Aorta (tissue), 5 donors: ENCODE measurements at regions not wholly inside any gene's neighbourhood (a gene's known extent, or its start where the extent isn't known, plus 50 kb on each side); places are given as distances from the start of the nearest gene placed in this dataset.

Experiments used
- ATAC-seq: fragments of 200-7000 bp; cut with Tn5 transposase; one replicate; pipeline ENCODE4 v1.9.1; 2022; ENCODE audit warnings: moderate library complexity; ENCODE audit not compliant: low FRiP score
- DNase-seq, 2 donors: peaks; one replicate each; pipeline ENCODE4 v3.0.0-alpha.2; 2020
- H3K27ac ChIP-seq, 2 donors: one replicate each; pipeline ENCODE4 v1.5.1; 2013; ENCODE audit warnings: low read length in 2 of 2, mild to moderate bottlenecking in 2 of 2, moderate library complexity in 2 of 2, control low read depth in 1 of 2, inconsistent platforms in 1 of 2, low read depth in 1 of 2
- H3K27me3 ChIP-seq, 2 donors: one replicate each; pipeline ENCODE4 v1.6.1; 2013; ENCODE audit warnings: control low read depth in 1 of 2, low read length in 1 of 2, mild to moderate bottlenecking in 1 of 2, moderate library complexity in 1 of 2; ENCODE audit not compliant: insufficient read depth in 2 of 2, control insufficient read depth in 1 of 2
- H3K36me3 ChIP-seq, 2 donors: one replicate each; pipeline ENCODE4 v1.6.1; 2013; ENCODE audit warnings: control low read depth in 1 of 2, low read length in 1 of 2, mild to moderate bottlenecking in 1 of 2; ENCODE audit not compliant: insufficient read depth in 2 of 2, control insufficient read depth in 1 of 2
- H3K4me1 ChIP-seq, 2 donors: one replicate each; pipeline ENCODE4 v1.6.1; 2013; ENCODE audit warnings: low read length in 2 of 2, control low read depth in 1 of 2, mild to moderate bottlenecking in 1 of 2, moderate library complexity in 1 of 2; ENCODE audit not compliant: insufficient read depth in 2 of 2, control insufficient read depth in 1 of 2
- H3K4me3 ChIP-seq, 2 donors: one replicate each; pipeline ENCODE4 v1.5.1; 2013; ENCODE audit warnings: low read length in 2 of 2, control low read depth in 1 of 2, mild to moderate bottlenecking in 1 of 2
- H3K9me3 ChIP-seq: one replicate; pipeline ENCODE4 v1.6.1; 2013; ENCODE audit warnings: mild to moderate bottlenecking, low read length; ENCODE audit not compliant: control insufficient read depth
- WGBS, 2 donors: extraction: QIAGEN DNeasy Blood & Tissue Kit; methylation state at CpG; one replicate each; pipeline ENCODE4 v1.1.7; 2013; 5-methylcytosine and 5-hydroxymethylcytosine counted together
- intact Hi-C, 2 donors: fragments of 100-400 bp; cut with DNase I; formaldehyde crosslinking; loops; one replicate each; pipeline versions ENCODE4 v1.14.2 to v1.15.0; 2022
- donor health status: healthy with polysubstance abuse.
- donor health status: Bipolar disorder and iron deficiency.
- donor health status: DM: no; HTN: no; CAD: no.
- donor health status: DM: no; HTN: no; CAD: no.
- donor health status: DM: yes; HTN: yes; CAD: no.

GRCh38 chr1:59179673-59180072 is 117.2 kb upstream of the FGGY start:
- H3K9me3 ChIP-seq: no peaks in the 10 kb centered on the region
- ATAC-seq (no peak), DNase-seq (no peak)
- no peaks in the 10 kb centered on the region for H3K27me3 ChIP-seq
- 8% methylated on average over 1 of the region's 1 CpG for WGBS, 2 donors
- peaks cover 6% of the 10 kb centered on the region in 2 donors for H3K4me1 ChIP-seq
- no peaks in the 10 kb centered on the region for H3K36me3 ChIP-seq
- peak overlapping the region in 1 of 2 donors; percentile 44 for H3K27ac ChIP-seq
- no peak overlapping the region for H3K4me3 ChIP-seq
- intact Hi-C loops: no loop called here

DNA sequence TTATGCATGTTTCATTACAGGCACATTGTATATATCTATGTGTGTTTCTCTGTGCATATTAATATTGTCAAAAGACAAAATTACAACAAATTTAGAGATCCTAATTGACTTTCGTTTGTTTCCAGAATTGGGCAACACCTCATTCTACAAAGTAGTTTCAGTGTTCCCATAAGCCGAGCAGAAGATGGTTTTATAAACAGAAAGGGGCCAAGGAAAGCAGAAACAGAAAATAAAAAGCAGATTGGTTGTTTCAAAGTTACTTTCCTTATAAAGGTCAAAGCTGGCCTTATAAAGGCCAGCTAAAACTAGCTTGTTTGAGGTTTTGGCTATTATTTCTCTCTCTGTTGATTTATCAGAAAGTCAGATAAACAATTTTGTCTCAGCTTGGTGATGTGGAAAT is 116.2 kb upstream of the FGGY start:
- no peak overlapping the region for H3K4me3 ChIP-seq
- 2 to 4% methylated on average over 2 of the region's 2 CpGs for WGBS, 2 donors
- H3K27me3 ChIP-seq: no peaks in the 10 kb centered on the region
- no peaks in the 10 kb centered on the region for H3K36me3 ChIP-seq
- no peak for DNase-seq
- H3K9me3 ChIP-seq: no peaks in the 10 kb centered on the region
- ATAC-seq: no peak
- intact Hi-C loops: no loop called here
- H3K27ac ChIP-seq: peak overlapping the region in 1 of 2 donors; percentile 82
- H3K4me1 ChIP-seq: peaks cover 8% of the 10 kb centered on the region in 2 donors

DNA sequence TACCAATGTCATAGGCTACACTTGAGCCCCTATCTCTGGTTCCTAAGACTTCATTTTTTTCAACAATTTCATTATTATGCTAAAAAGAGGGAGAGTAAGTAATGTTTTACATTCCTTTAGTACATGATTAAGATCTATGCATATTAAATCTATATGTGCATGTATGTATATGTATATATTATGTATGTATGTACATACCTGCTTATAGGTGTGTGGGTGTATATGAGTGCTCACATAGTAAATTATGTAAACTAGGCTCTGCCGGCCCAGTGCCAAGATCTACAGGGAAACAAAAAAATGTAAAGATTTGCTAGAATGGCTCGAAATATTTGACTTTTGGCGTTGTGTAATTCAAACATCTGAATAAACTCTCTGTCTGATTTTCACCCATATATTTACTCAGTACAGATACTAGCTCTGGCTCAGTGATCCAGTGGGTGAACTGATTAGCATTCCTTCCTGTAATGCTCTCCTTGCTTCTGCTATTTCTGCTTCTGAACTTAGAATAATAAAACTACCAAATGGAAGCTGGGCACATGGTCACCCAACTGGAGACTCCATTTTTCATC is 113.1 kb upstream of the FGGY start:
- H3K27me3 ChIP-seq: no peaks in the 10 kb centered on the region
- no peak overlapping the region for H3K27ac ChIP-seq
- H3K36me3 ChIP-seq: no peaks in the 10 kb centered on the region
- WGBS, 2 donors: 73 to 79% methylated on average over 3 of the region's 3 CpGs
- H3K4me1 ChIP-seq: peaks cover 8% of the 10 kb centered on the region in 2 donors
- ATAC-seq: no peak
- H3K9me3 ChIP-seq: no peaks in the 10 kb centered on the region
- no peak overlapping the region for H3K4me3 ChIP-seq
- DNase-seq: no peak
- intact Hi-C loops: no loop called here

GRCh38 chr1:59184365-59184905 is 112.5 kb upstream of the FGGY start:
- intact Hi-C loops: no loop called here
- H3K36me3 ChIP-seq: no peaks in the 10 kb centered on the region
- DNase-seq: no peak
- H3K27me3 ChIP-seq: no peaks in the 10 kb centered on the region
- ATAC-seq: no peak
- no peak overlapping the region for H3K27ac ChIP-seq
- no peaks in the 10 kb centered on the region for H3K9me3 ChIP-seq
- peaks cover 8% of the 10 kb centered on the region in 2 donors for H3K4me1 ChIP-seq
- WGBS, 2 donors: 52 to 65% methylated on average over 5 of the region's 5 CpGs
- H3K4me3 ChIP-seq: no peak overlapping the region

DNA sequence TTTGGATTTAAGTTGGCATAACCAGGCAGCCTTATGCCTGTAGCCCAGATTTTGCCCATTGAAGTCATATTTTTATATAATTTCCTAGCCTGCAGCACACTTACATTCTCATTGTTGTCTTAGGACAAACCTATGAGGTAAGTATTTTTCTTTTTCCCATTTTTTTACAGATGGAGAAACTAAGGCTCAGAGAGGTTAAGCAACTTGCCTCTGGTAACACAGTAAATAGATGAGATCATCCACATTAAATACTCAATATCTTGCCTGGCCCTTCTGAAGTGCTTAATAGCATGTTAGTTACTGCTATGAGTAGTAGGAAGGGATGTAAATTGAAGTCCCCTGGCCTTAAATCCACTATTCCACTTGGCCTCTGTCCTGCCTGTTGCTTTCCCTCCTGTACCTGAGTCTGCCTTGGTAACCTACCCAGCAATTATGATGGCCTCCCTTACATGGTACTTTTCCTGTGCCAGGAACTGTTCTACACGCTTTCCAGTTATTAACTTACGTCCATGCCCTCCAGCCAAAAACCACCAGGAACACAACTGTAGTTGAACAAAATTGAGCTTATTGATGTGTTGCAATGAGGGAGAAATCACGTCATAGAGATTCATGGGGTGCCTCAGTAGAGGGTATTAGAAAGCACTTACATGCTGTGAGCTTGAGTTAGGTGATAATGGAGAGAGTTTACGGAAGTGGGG is 111.6 kb upstream of the FGGY start:
- H3K9me3 ChIP-seq: no peaks in the 10 kb centered on the region
- no peaks in the 10 kb centered on the region for H3K27me3 ChIP-seq
- 72% methylated on average over 4 of the region's 4 CpGs for WGBS, 2 donors
- no peak overlapping the region for H3K27ac ChIP-seq
- ATAC-seq: no peak
- intact Hi-C loops: no loop called here
- peaks cover 4 to 5% of the 10 kb centered on the region in 2 donors for H3K4me1 ChIP-seq
- no peak overlapping the region for H3K4me3 ChIP-seq
- no peak for DNase-seq
- no peaks in the 10 kb centered on the region for H3K36me3 ChIP-seq

DNA sequence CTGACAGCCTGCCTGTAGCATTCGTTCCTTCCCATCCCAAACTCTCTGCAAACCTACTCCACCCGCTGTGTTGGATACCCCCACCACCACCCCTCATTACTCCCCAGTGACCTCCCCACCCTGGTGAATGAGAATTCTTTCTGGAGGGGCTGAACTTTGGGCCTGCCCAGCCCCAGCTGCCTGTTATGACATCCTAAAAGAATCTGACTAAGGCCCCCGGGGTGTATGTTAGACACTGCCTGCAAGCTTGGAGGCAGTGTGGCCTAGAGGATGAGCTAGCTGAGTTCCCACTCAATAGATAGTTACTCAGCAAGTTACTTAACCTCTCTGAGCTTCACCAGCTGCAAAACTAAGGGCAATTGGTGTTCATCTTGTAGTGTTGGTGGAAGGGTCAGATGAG is 110.2 kb upstream of the FGGY start:
- intact Hi-C loops: no loop called here
- no peaks in the 10 kb centered on the region for H3K36me3 ChIP-seq
- H3K27me3 ChIP-seq: no peaks in the 10 kb centered on the region
- 47 to 48% methylated on average over 3 of the region's 3 CpGs for WGBS, 2 donors
- H3K9me3 ChIP-seq: no peaks in the 10 kb centered on the region
- ATAC-seq (peak; percentile 68), DNase-seq (peak in 1 of 2 donors; percentile 58)
- peaks cover 2 to 5% of the 10 kb centered on the region in 2 donors for H3K4me1 ChIP-seq
- no peak overlapping the region for H3K4me3 ChIP-seq
- no peak overlapping the region for H3K27ac ChIP-seq

- Histone ChIP-seq H3K36me3 (no peaks in the 10 kb centered on the region), H3K27me3 (no peaks in the 10 kb centered on the region), H3K27ac (no peak overlapping the region), H3K9me3 (no peaks in the 10 kb centered on the region), H3K4me3 (no peak overlapping the region), H3K4me1 (peaks cover 2 to 5% of the 10 kb centered on the region in 2 donors)
- 34 to 37% methylated on average over 2 of the region's 2 CpGs for WGBS, 2 donors
- intact Hi-C loops: no loop called here
- ATAC-seq (no peak), DNase-seq (no peak)
These were observed 108.3 kb upstream of the FGGY start for GRCh38 chr1:59188413-59189213.

- no peak for ATAC-seq
- 72 to 74% methylated on average over 4 of the region's 4 CpGs for WGBS, 2 donors
- DNase-seq: no peak
- no peak overlapping the region for H3K4me3 ChIP-seq
- H3K9me3 ChIP-seq: no peaks in the 10 kb centered on the region
- no peak overlapping the region for H3K27ac ChIP-seq
- intact Hi-C loops: no loop called here
- H3K4me1 ChIP-seq: peaks cover 0 to 5% of the 10 kb centered on the region in 2 donors
- H3K36me3 ChIP-seq: no peaks in the 10 kb centered on the region
- no peaks in the 10 kb centered on the region for H3K27me3 ChIP-seq
These were observed 103.3 kb upstream of the FGGY start for GRCh38 chr1:59193443-59194093.
